Right lobe of liver (tissue), 4 donors: ENCODE measurements at regions not wholly inside any gene's neighbourhood (a gene's known extent, or its start where the extent isn't known, plus 50 kb on each side); places are given as distances from the start of the nearest gene placed in this dataset.

ENCODE experiments used
- POLR2A ChIP-seq: fragments of 450-650 bp; IDR thresholded peaks from one replicate; pipeline ENCODE4 v1.6.1; 2017; ENCODE audit warnings: antibody characterized with exemption, mild to moderate bottlenecking
- TF ChIP-seq, protein P1 (sequence below), 4 donors: fragments of 200-600 bp in 3 of 4; fragments of 450-650 bp in 1 of 4; IDR thresholded peaks; one replicate each; pipeline versions ENCODE4 v1.5.1 to v1.8.0; 2016 to 2022; ENCODE audit warnings: antibody characterized with exemption in 4 of 4, mild to moderate bottlenecking in 2 of 4
- donor health status: DM: no; HTN: no; CAD: no.
- donor health status: DM: no; HTN: no; CAD: no.
- donor health status: DM: no; HTN: yes; CAD: no.

DNA sequence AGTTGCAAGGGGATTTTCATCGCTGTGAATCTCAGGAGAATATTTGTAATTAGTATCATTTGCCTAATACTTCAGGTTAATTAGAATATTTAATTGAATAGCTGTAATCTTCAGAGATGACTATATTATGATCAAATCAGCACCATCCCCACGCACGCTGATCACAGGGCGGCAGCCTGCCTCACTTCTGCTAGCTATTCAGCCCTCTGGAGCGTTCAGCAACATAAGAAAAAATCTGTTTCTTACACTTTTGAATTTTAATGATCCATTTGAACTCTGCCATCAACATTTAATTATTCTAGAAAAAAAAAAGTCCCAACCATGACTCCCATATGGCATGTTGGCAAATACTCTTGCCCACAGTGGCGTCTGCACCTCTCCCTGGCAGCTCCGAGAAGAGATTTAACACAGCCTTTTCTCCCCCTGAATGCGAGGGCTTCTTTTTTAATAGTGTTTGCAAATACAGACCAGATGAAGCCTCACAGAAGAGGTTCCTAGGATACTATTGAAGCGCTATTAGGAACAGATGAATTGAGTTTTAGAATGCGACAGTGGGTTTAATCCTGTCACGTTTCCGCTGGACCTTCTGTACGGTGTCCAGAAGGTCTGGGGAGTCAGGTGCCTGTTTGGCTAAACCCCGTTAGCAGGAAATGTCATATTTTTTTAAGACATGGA lies 731.9 kb upstream of the SALL3 start:
- TF ChIP-seq POLR2A, result no peak
- TF ChIP-seq, protein P1, sequence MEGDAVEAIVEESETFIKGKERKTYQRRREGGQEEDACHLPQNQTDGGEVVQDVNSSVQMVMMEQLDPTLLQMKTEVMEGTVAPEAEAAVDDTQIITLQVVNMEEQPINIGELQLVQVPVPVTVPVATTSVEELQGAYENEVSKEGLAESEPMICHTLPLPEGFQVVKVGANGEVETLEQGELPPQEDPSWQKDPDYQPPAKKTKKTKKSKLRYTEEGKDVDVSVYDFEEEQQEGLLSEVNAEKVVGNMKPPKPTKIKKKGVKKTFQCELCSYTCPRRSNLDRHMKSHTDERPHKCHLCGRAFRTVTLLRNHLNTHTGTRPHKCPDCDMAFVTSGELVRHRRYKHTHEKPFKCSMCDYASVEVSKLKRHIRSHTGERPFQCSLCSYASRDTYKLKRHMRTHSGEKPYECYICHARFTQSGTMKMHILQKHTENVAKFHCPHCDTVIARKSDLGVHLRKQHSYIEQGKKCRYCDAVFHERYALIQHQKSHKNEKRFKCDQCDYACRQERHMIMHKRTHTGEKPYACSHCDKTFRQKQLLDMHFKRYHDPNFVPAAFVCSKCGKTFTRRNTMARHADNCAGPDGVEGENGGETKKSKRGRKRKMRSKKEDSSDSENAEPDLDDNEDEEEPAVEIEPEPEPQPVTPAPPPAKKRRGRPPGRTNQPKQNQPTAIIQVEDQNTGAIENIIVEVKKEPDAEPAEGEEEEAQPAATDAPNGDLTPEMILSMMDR (IDR thresholded peaks at IDR 0.05), result no peak
